GM12878 (cell line): ENCODE measurements at regions not wholly inside any gene's neighbourhood (a gene's known extent, or its start where the extent isn't known, plus 50 kb on each side); places are given as distances from the start of the nearest gene placed in this dataset.

ENCODE experiments used
- ATAC-seq: fragments of 200-7000 bp; cut with Tn5 transposase; 3 replicates; pipeline ENCODE4 v1.9.1; 2020; ENCODE audit warnings: mild to moderate bottlenecking, moderate library complexity
- BruUV-seq: library from RNA; stranded (reverse); fragments of 400-500 nt; replicated peaks from 2 replicates; lab custom pipeline; 2021; lab: Mats Ljungman, UMichigan
- CTCF ChIA-PET: fragments of 300-600 bp; sonication (Branson Sonifier 250); formaldehyde crosslinking; extraction: SDS; loops from one replicate; lab custom pipeline; 2021; ENCODE audit warnings: inconsistent platforms; lab: Yijun Ruan, JAX
- POLR2A ChIA-PET: fragments of 350-600 bp; formaldehyde crosslinking; extraction: SDS; loops from one replicate; lab custom pipeline; 2021; ENCODE audit warnings: inconsistent platforms; lab: Charles Lee
- RAD21 ChIA-PET: fragments of 300-600 bp; sonication (Branson Sonifier 250); formaldehyde crosslinking; loops from one replicate; lab custom pipeline; 2023; ENCODE audit warnings: antibody characterized with exemption; ENCODE audit not compliant: unreplicated experiment; lab: Charles Lee
- SMC1A ChIA-PET: fragments of 300-600 bp; sonication (Branson Sonifier 250); formaldehyde crosslinking; loops from one replicate; lab custom pipeline; 2023; ENCODE audit not compliant: unreplicated experiment, uncharacterized antibody; lab: Charles Lee
- DNase-seq: peaks from one replicate; pipeline ENCODE4 v3.0.0-alpha.2; 2011; ENCODE audit warnings: low read depth, low spot score
- FAIRE-seq: peaks from 3 replicates; lab custom pipeline; 2011; peaks lifted over from hg19 to GRCh38; lab: Jason Lieb, UNC
- H2AFZ ChIP-seq: 2 replicates; pipeline ENCODE4 v1.6.0; 2011; ENCODE audit warnings: low read depth, low read length, control low read depth; ENCODE audit not compliant: control insufficient read depth
- H3K27ac ChIP-seq: 2 replicates; pipeline ENCODE4 v1.5.1; 2011; ENCODE audit warnings: control low read depth; ENCODE audit not compliant: control insufficient read depth, insufficient read depth
- H3K27me3 ChIP-seq, 2 experiments: replicated peaks in 1 of 2; 2 replicates each; pipeline versions ENCODE4 v1.6.0 to v1.6.1; 2011; ENCODE audit warnings: low read length in 1 of 2; ENCODE audit not compliant: control insufficient read depth in 2 of 2, insufficient read depth in 2 of 2
- H3K36me3 ChIP-seq, 2 experiments: 2 replicates each; pipeline ENCODE4 v1.5.1; 2011; ENCODE audit warnings: low read length in 1 of 2; ENCODE audit not compliant: control insufficient read depth in 2 of 2, insufficient read depth in 2 of 2
- H3K4me1 ChIP-seq: 2 replicates; pipeline ENCODE4 v1.6.1; 2011; ENCODE audit warnings: mild to moderate bottlenecking, low read length, moderate library complexity, mixed read lengths; ENCODE audit not compliant: control insufficient read depth, insufficient read depth
- H3K4me2 ChIP-seq: 2 replicates; pipeline ENCODE4 v1.6.0; 2011; ENCODE audit warnings: control low read depth; ENCODE audit not compliant: control insufficient read depth, insufficient read depth
- H3K4me3 ChIP-seq: fragments of 200-600 bp; sonication (generic); 2 replicates; pipeline ENCODE4 v1.5.1; 2016
- H3K79me2 ChIP-seq: 2 replicates; pipeline ENCODE4 v1.6.0; 2011; ENCODE audit warnings: low read length; ENCODE audit not compliant: control insufficient read depth, insufficient read depth
- H3K9ac ChIP-seq: 2 replicates; pipeline ENCODE4 v1.8.0; 2011; ENCODE audit warnings: low read length, control low read depth, mixed read lengths; ENCODE audit not compliant: control insufficient read depth, insufficient read depth
- H3K9me3 ChIP-seq: replicated peaks from 3 replicates; pipeline ENCODE4 v1.5.1; 2011; ENCODE audit warnings: mild to moderate bottlenecking, low read length; ENCODE audit not compliant: control insufficient read depth, insufficient read depth
- H4K20me1 ChIP-seq: 2 replicates; pipeline ENCODE4 v1.6.0; 2011; ENCODE audit not compliant: control insufficient read depth, insufficient read depth
- CTCF ChIP-seq, 3 experiments: IDR thresholded peaks in 2 of 3; conservative IDR thresholded peaks in 1 of 3; 2 replicates each; pipeline ENCODE4 v1.5.1; 2011; ENCODE audit warnings: low read depth in 3 of 3, low read length in 3 of 3, mild to moderate bottlenecking in 3 of 3, control low read depth in 2 of 3, moderate library complexity in 2 of 3, inconsistent platforms in 1 of 3, mixed read lengths in 1 of 3; ENCODE audit not compliant: control insufficient read depth in 2 of 3, insufficient read depth in 1 of 3; ENCODE audit errors: extremely low read depth in 1 of 3
- ELK1 ChIP-seq: IDR thresholded peaks from 2 replicates; pipeline ENCODE4 v1.6.1; 2012; ENCODE audit warnings: low read depth, low read length, improper control_type of control experiment
- HDAC6 ChIP-seq: fragments of 200-600 bp; sonication (generic); IDR thresholded peaks from one replicate; pipeline ENCODE4 v1.8.0; 2017; ENCODE audit warnings: antibody characterized with exemption; ENCODE audit not compliant: unreplicated experiment
- KAT2A ChIP-seq: conservative IDR thresholded peaks from 2 replicates; pipeline ENCODE4 v1.6.1; 2011; ENCODE audit warnings: low read depth, low read length; ENCODE audit not compliant: control insufficient read depth
- MEF2A ChIP-seq: IDR thresholded peaks from 2 replicates; pipeline ENCODE4 v1.6.1; 2011; ENCODE audit warnings: low read depth, mild to moderate bottlenecking, low read length, moderate library complexity; ENCODE audit not compliant: insufficient read depth
- NBN ChIP-seq: fragments of 450-650 bp; IDR thresholded peaks from 2 replicates; pipeline ENCODE4 v1.6.1; 2016
- NFYA ChIP-seq: IDR thresholded peaks from 2 replicates; pipeline ENCODE4 v1.6.1; 2011; ENCODE audit warnings: low read depth, mild to moderate bottlenecking, low read length, improper control_type of control experiment, borderline replicate concordance
- NRF1 ChIP-seq: conservative IDR thresholded peaks from 2 replicates; pipeline ENCODE4 v1.6.1; 2011; ENCODE audit warnings: mild to moderate bottlenecking, low read depth, low read length, improper control_type of control experiment
- PML ChIP-seq: IDR thresholded peaks from 2 replicates; pipeline ENCODE4 v1.6.1; 2012; ENCODE audit warnings: low read length, inconsistent platforms
- REST ChIP-seq: IDR thresholded peaks from 2 replicates; pipeline ENCODE4 v1.6.1; 2012; ENCODE audit warnings: mild to moderate bottlenecking, low read depth, low read length
- SIN3A ChIP-seq: IDR thresholded peaks from 2 replicates; pipeline ENCODE4 v1.6.1; 2012; ENCODE audit warnings: low read depth, low read length, improper control_type of control experiment
- TAF1 ChIP-seq: IDR thresholded peaks from 2 replicates; pipeline ENCODE4 v1.6.1; 2011; ENCODE audit warnings: mild to moderate bottlenecking, low read depth, low read length, borderline replicate concordance
- ZNF384 ChIP-seq: IDR thresholded peaks from 2 replicates; pipeline ENCODE4 v1.6.1; 2012; ENCODE audit warnings: low read depth, mild to moderate bottlenecking, low read length, improper control_type of control experiment, borderline replicate concordance
- ZNF622 ChIP-seq: fragments of 450-650 bp; IDR thresholded peaks from 2 replicates; pipeline ENCODE4 v1.6.1; 2017; ENCODE audit warnings: mild to moderate bottlenecking, inconsistent platforms
- WGBS: methylation state at CpG from one replicate; pipeline ENCODE4 v1.1.6; 2016; ENCODE audit warnings: low lambda C conversion rate; ENCODE audit not compliant: insufficient replicate concordance, insufficient coverage; ENCODE audit errors: missing lambda C conversion rate; 5-methylcytosine and 5-hydroxymethylcytosine counted together
- in situ Hi-C: fragments of 300-500 bp; cut with MboI; formaldehyde crosslinking; loops from 9 replicates; pipeline ENCODE4 v1.14.3; 2018; ENCODE audit warnings: mixed read lengths
- intact Hi-C: fragments of 100-400 bp; cut with micrococcal nuclease; formaldehyde crosslinking; loops from one replicate; pipeline ENCODE4 v1.14.2; 2022; ENCODE audit not compliant: unreplicated experiment

- TF ChIP-seq KAT2A (no peak), NBN (no peak), CTCF (IDR thresholded peaks at IDR 0.05 in 2 of 3, conservative IDR thresholded peaks at IDR 0.05 in 1 of 3; ENCODE audit: control insufficient read depth in 2 of 3, extremely low read depth in 1 of 3, insufficient read depth in 1 of 3, low read depth in 3 of 3, low read length in 3 of 3) (no peak), HDAC6 (no peak), ZNF622 (no peak)
- TF ChIP-seq, all 136 proteins: peak for 0
Observed at GRCh38 chr12:83793616-83794015, 1106.9 kb downstream of the TMTC2 start (continued).

GRCh38 chr12:83784298-83784890 is 1097.7 kb downstream of the TMTC2 start:
- peak; percentile 45; the same call in 2 of the 3 replicates for ATAC-seq
- in situ Hi-C loops, result no loop called here
- RAD21 ChIA-PET, result no interaction called here
- TF ChIP-seq MEF2A (no peak), REST (no peak), ZNF384 (no peak), PML (no peak), TAF1 (no peak), SIN3A (no peak), NFYA (no peak), NRF1 (no peak), ELK1 (no peak)

More at GRCh38 chr12:83784298-83784890, 1097.7 kb downstream of the TMTC2 start:
- Histone ChIP-seq H3K27me3 (no peaks in the 10 kb centered on the region), H3K79me2 (no peaks in the 10 kb centered on the region), H3K36me3 (no peaks in the 10 kb centered on the region), H3K27ac (no peak overlapping the region), H4K20me1 (no peaks in the 10 kb centered on the region), H3K4me3 (no peak overlapping the region), H3K9me3 (no peaks in the 10 kb centered on the region), H3K4me1 (no peaks in the 10 kb centered on the region), H2AFZ (no peak overlapping the region), H3K4me2 (no peak overlapping the region), H3K9ac (no peak overlapping the region)
- FAIRE-seq (no peak), DNase-seq (no peak)
- no TSS peak for BruUV-seq
- intact Hi-C loops, result no loop called here
- WGBS, result 11% methylated on average over 7 of the region's 7 CpGs
- ChIA-PET SMC1A (no interaction called here), POLR2A (no interaction called here), CTCF (interaction anchor here (1.8 kb wide), 1 partner anchor 42 kb away, joined by 5 read pairs; no protein-coding TSS in a partner anchor)
